HEK293 (cell line): ENCODE measurements at regions not wholly inside any gene's neighbourhood (a gene's known extent, or its start where the extent isn't known, plus 50 kb on each side); places are given as distances from the start of the nearest gene placed in this dataset.

Experiments used
- CTCF ChIA-PET: fragments of 350-600 bp; formaldehyde crosslinking; extraction: SDS; loops from one replicate; lab custom pipeline; 2021; ENCODE audit warnings: antibody characterized with exemption; lab: Yijun Ruan, JAX
- POLR2A ChIA-PET: fragments of 300-600 bp; formaldehyde crosslinking; extraction: SDS; loops from one replicate; lab custom pipeline; 2020; ENCODE audit warnings: antibody characterized with exemption, inconsistent platforms; lab: Yijun Ruan, JAX
- H3K27ac ChIP-seq: fragments of 200-500 bp; sonication (Bioruptor generic); 2 replicates; pipeline ENCODE4 v1.5.1; 2014; ENCODE audit warnings: low read depth, low read length, control low read depth, inconsistent platforms; ENCODE audit errors: extremely low read depth
- H3K36me3 ChIP-seq, 2 experiments: fragments of 200-500 bp in 1 of 2; sonication (Bioruptor generic) in 1 of 2; 1 replicate in 1 of 2; 2 replicates in 1 of 2; pipeline ENCODE4 v1.5.1; 2014 to 2017; ENCODE audit warnings: inconsistent platforms in 2 of 2, low read length in 2 of 2; ENCODE audit not compliant: control insufficient read depth in 2 of 2, insufficient read depth in 1 of 2
- H3K4me1 ChIP-seq: fragments of 200-500 bp; sonication (Bioruptor generic); 2 replicates; pipeline ENCODE4 v1.5.1; 2014; ENCODE audit warnings: mild to moderate bottlenecking, low read length, inconsistent platforms; ENCODE audit not compliant: control insufficient read depth, insufficient read depth
- H3K4me3 ChIP-seq: 2 replicates; pipeline ENCODE4 v1.5.1; 2011; ENCODE audit warnings: low read depth, mild to moderate bottlenecking, control low read depth, low read length, moderate library complexity
- H3K9me3 ChIP-seq: fragments of 200-500 bp; sonication (Bioruptor generic); 2 replicates; pipeline ENCODE4 v1.5.1; 2014; ENCODE audit warnings: low read depth, low read length, inconsistent platforms; ENCODE audit not compliant: control insufficient read depth, insufficient read depth
- AEBP2 ChIP-seq: fragments of 450-650 bp; formaldehyde crosslinking; IDR thresholded peaks from 2 replicates; pipeline ENCODE4 v1.5.1; 2016; ENCODE audit warnings: missing biosample characterization, missing genetic modification characterization, borderline replicate concordance
- BCL11B ChIP-seq: fragments of 450-650 bp; formaldehyde crosslinking; IDR thresholded peaks from 2 replicates; pipeline ENCODE4 v1.5.1; 2016; ENCODE audit warnings: low read depth, missing biosample characterization, missing genetic modification characterization
- OSR2 ChIP-seq: fragments of 450-650 bp; formaldehyde crosslinking; IDR thresholded peaks from 2 replicates; pipeline ENCODE4 v1.5.1; 2016; ENCODE audit warnings: missing biosample characterization, missing genetic modification characterization
- PRDM4 ChIP-seq: fragments of 450-650 bp; formaldehyde crosslinking; IDR thresholded peaks from 2 replicates; pipeline ENCODE4 v1.5.1; 2017; ENCODE audit warnings: missing biosample characterization, missing genetic modification characterization
- YY1 ChIP-seq: fragments of 450-650 bp; formaldehyde crosslinking; IDR thresholded peaks from 2 replicates; pipeline ENCODE4 v1.5.1; 2018; ENCODE audit warnings: missing biosample characterization, missing genetic modification characterization
- ZNF292 ChIP-seq: fragments of 450-650 bp; formaldehyde crosslinking; IDR thresholded peaks from 2 replicates; pipeline ENCODE4 v1.5.1; 2016; ENCODE audit warnings: low read depth, missing biosample characterization, missing genetic modification characterization, borderline replicate concordance
- ZNF394 ChIP-seq: fragments of 450-650 bp; formaldehyde crosslinking; IDR thresholded peaks from 2 replicates; pipeline ENCODE4 v1.5.1; 2016; ENCODE audit warnings: missing biosample characterization, missing genetic modification characterization, mild to moderate bottlenecking, moderate library complexity, borderline replicate concordance
- ZNF416 ChIP-seq: fragments of 450-650 bp; formaldehyde crosslinking; IDR thresholded peaks from 2 replicates; pipeline ENCODE4 v1.5.1; 2016; ENCODE audit warnings: missing biosample characterization, missing genetic modification characterization
- ZNF555 ChIP-seq: fragments of 450-650 bp; formaldehyde crosslinking; conservative IDR thresholded peaks from 2 replicates; pipeline ENCODE4 v1.5.1; 2017; ENCODE audit warnings: missing biosample characterization, mild to moderate bottlenecking, missing genetic modification characterization, inconsistent platforms
- ZNF660 ChIP-seq: fragments of 450-650 bp; IDR thresholded peaks from 2 replicates; pipeline ENCODE4 v1.5.1; 2018; ENCODE audit warnings: missing biosample characterization, mild to moderate bottlenecking, missing genetic modification characterization
- ZNF707 ChIP-seq: fragments of 450-650 bp; formaldehyde crosslinking; IDR thresholded peaks from 2 replicates; pipeline ENCODE4 v1.5.1; 2016; ENCODE audit warnings: missing biosample characterization, missing genetic modification characterization
- ZNF777 ChIP-seq: fragments of 450-650 bp; formaldehyde crosslinking; IDR thresholded peaks from 2 replicates; pipeline ENCODE4 v1.5.1; 2017; ENCODE audit warnings: missing biosample characterization, missing genetic modification characterization, borderline replicate concordance
- ZNF792 ChIP-seq: fragments of 450-650 bp; formaldehyde crosslinking; IDR thresholded peaks from 2 replicates; pipeline ENCODE4 v1.5.1; 2016; ENCODE audit warnings: missing biosample characterization, missing genetic modification characterization
- ZNF830 ChIP-seq: fragments of 450-650 bp; IDR thresholded peaks from 2 replicates; pipeline ENCODE4 v1.5.0; 2018; ENCODE audit warnings: missing biosample characterization, missing genetic modification characterization, low read depth, mild to moderate bottlenecking, moderate library complexity
- TF ChIP-seq, protein P1 (sequence below): fragments of 450-650 bp; formaldehyde crosslinking; IDR thresholded peaks from 2 replicates; pipeline ENCODE4 v1.5.1; 2016; ENCODE audit warnings: missing biosample characterization, missing genetic modification characterization
- TF ChIP-seq, protein P2 (sequence below): fragments of 450-650 bp; formaldehyde crosslinking; IDR thresholded peaks from 2 replicates; pipeline ENCODE4 v1.5.1; 2017; ENCODE audit warnings: missing biosample characterization, mild to moderate bottlenecking, missing genetic modification characterization, moderate library complexity
- TF ChIP-seq, protein P3 (sequence below): fragments of 450-650 bp; formaldehyde crosslinking; IDR thresholded peaks from 2 replicates; pipeline ENCODE4 v1.5.1; 2016; ENCODE audit warnings: missing biosample characterization, missing genetic modification characterization

DNA sequence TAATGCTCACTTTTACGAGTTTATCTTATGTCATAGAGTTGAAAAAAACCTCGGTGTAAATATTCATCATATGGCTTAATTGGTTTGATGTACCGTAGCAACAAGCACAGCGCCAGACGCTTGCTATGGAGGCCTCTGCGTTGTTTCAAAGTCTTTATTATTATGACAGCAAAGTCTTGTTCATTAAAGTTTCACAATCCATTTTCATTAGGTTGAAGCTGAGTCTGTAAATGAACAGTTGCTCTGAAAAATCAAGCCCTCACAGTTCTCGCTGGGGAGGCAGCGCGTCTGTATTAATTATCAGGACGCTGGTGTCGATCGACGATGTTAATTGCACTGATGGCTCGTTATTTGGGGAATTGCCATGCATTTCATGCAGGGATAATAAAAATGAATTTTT is 185.6 kb downstream of the INSC start:
- TF ChIP-seq OSR2 (tag by site-specific recombination) (no peak), ZNF394 (tag by site-specific recombination) (no peak), BCL11B (tag by site-specific recombination) (no peak), ZNF777 (tag by site-specific recombination) (no peak), YY1 (tag by site-specific recombination) (no peak), ZNF292 (tag by site-specific recombination) (no peak), ZNF416 (tag by site-specific recombination) (no peak), ZNF830 (no peak), ZNF555 (tag by site-specific recombination) (no peak), ZNF792 (tag by site-specific recombination) (no peak), ZNF660 (no peak), AEBP2 (tag by site-specific recombination) (no peak), PRDM4 (no peak), ZNF707 (tag by site-specific recombination) (no peak)
- TF ChIP-seq, protein P1, sequence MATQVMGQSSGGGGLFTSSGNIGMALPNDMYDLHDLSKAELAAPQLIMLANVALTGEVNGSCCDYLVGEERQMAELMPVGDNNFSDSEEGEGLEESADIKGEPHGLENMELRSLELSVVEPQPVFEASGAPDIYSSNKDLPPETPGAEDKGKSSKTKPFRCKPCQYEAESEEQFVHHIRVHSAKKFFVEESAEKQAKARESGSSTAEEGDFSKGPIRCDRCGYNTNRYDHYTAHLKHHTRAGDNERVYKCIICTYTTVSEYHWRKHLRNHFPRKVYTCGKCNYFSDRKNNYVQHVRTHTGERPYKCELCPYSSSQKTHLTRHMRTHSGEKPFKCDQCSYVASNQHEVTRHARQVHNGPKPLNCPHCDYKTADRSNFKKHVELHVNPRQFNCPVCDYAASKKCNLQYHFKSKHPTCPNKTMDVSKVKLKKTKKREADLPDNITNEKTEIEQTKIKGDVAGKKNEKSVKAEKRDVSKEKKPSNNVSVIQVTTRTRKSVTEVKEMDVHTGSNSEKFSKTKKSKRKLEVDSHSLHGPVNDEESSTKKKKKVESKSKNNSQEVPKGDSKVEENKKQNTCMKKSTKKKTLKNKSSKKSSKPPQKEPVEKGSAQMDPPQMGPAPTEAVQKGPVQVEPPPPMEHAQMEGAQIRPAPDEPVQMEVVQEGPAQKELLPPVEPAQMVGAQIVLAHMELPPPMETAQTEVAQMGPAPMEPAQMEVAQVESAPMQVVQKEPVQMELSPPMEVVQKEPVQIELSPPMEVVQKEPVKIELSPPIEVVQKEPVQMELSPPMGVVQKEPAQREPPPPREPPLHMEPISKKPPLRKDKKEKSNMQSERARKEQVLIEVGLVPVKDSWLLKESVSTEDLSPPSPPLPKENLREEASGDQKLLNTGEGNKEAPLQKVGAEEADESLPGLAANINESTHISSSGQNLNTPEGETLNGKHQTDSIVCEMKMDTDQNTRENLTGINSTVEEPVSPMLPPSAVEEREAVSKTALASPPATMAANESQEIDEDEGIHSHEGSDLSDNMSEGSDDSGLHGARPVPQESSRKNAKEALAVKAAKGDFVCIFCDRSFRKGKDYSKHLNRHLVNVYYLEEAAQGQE (tag by site-specific recombination) = no peak
- TF ChIP-seq, protein P2, sequence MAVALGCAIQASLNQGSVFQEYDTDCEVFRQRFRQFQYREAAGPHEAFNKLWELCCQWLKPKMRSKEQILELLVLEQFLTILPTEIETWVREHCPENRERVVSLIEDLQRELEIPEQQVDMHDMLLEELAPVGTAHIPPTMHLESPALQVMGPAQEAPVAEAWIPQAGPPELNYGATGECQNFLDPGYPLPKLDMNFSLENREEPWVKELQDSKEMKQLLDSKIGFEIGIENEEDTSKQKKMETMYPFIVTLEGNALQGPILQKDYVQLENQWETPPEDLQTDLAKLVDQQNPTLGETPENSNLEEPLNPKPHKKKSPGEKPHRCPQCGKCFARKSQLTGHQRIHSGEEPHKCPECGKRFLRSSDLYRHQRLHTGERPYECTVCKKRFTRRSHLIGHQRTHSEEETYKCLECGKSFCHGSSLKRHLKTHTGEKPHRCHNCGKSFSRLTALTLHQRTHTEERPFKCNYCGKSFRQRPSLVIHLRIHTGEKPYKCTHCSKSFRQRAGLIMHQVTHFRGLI (tag by site-specific recombination) = no peak
- TF ChIP-seq, protein P3, sequence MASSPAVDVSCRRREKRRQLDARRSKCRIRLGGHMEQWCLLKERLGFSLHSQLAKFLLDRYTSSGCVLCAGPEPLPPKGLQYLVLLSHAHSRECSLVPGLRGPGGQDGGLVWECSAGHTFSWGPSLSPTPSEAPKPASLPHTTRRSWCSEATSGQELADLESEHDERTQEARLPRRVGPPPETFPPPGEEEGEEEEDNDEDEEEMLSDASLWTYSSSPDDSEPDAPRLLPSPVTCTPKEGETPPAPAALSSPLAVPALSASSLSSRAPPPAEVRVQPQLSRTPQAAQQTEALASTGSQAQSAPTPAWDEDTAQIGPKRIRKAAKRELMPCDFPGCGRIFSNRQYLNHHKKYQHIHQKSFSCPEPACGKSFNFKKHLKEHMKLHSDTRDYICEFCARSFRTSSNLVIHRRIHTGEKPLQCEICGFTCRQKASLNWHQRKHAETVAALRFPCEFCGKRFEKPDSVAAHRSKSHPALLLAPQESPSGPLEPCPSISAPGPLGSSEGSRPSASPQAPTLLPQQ (tag by site-specific recombination) = no peak
- ChIA-PET POLR2A (no interaction called here), CTCF (no interaction called here)
- Histone ChIP-seq H3K4me1 (no peaks in the 10 kb centered on the region), H3K36me3 (no peaks in the 10 kb centered on the region), H3K9me3 (no peaks in the 10 kb centered on the region), H3K4me3 (no peak overlapping the region), H3K27ac (no peak overlapping the region)
